ENCODE measurements at regions not wholly inside any gene's neighbourhood (a gene's known extent, or its start where the extent isn't known, plus 50 kb on each side); places are given as distances from the start of the nearest gene placed in this dataset.
"Not testable (repeated sequence)": the region's sequence is repeated elsewhere in the genome, so short reads cannot be mapped to it uniquely, and the experiment has no call there.

- H3K36me3 ChIP-seq (ENCODE audit: insufficient read depth, insufficient read length, low read length) = no peaks in the 10 kb centered on the region
- no peak for DNase-seq (ENCODE audit: low read depth, low spot score)
- no peaks in the 10 kb centered on the region for H3K9me3 ChIP-seq (ENCODE audit: insufficient read depth, low read length)
- H3K9ac ChIP-seq (ENCODE audit: insufficient read length, low read depth) = no peak overlapping the region
- no peaks in the 10 kb centered on the region for H3K4me1 ChIP-seq (ENCODE audit: insufficient read depth, insufficient read length)
- TF ChIP-seq SUZ12 (IDR thresholded peaks at IDR 0.05; ENCODE audit: extremely low read depth, insufficient read depth, insufficient read length) (no peak), YY1 (IDR thresholded peaks at IDR 0.05; ENCODE audit: insufficient read depth, insufficient read length) (no peak), ZNF274 (IDR thresholded peaks at IDR 0.05; ENCODE audit: low read depth, low read length) (no peak)
- H3K27me3 ChIP-seq (ENCODE audit: insufficient read depth, insufficient read length) = no peaks in the 10 kb centered on the region
- H3K4me3 ChIP-seq (ENCODE audit: insufficient read length, low read depth) = no peak overlapping the region
Measured at GRCh38 chr11:16587670-16588069, 150.8 kb upstream of the C11orf58 start.

GRCh38 chr11:16584569-16584968 lies 153.9 kb upstream of the C11orf58 start:
- H3K4me3 ChIP-seq (ENCODE audit: insufficient read length, low read depth) = no peak overlapping the region
- no peaks in the 10 kb centered on the region for H3K27me3 ChIP-seq (ENCODE audit: insufficient read depth, insufficient read length)
- TF ChIP-seq SUZ12 (IDR thresholded peaks at IDR 0.05; ENCODE audit: extremely low read depth, insufficient read depth, insufficient read length) (no peak), YY1 (IDR thresholded peaks at IDR 0.05; ENCODE audit: insufficient read depth, insufficient read length) (no peak), ZNF274 (IDR thresholded peaks at IDR 0.05; ENCODE audit: low read depth, low read length) (no peak)
- H3K9ac ChIP-seq (ENCODE audit: insufficient read length, low read depth) = no peak overlapping the region
- DNase-seq (ENCODE audit: low read depth, low spot score) = no peak
- H3K9me3 ChIP-seq (ENCODE audit: insufficient read depth, low read length) = no peaks in the 10 kb centered on the region
- H3K36me3 ChIP-seq (ENCODE audit: insufficient read depth, insufficient read length, low read length) = no peaks in the 10 kb centered on the region
- no peaks in the 10 kb centered on the region for H3K4me1 ChIP-seq (ENCODE audit: insufficient read depth, insufficient read length)

GRCh38 chr11:16581078-16581477 lies 157.4 kb upstream of the C11orf58 start:
- DNase-seq (ENCODE audit: low read depth, low spot score); H3K4me3 ChIP-seq (ENCODE audit: insufficient read length, low read depth); H3K4me1 ChIP-seq (ENCODE audit: insufficient read depth, insufficient read length); H3K9ac ChIP-seq (ENCODE audit: insufficient read length, low read depth); H3K36me3 ChIP-seq (ENCODE audit: insufficient read depth, insufficient read length, low read length); H3K27me3 ChIP-seq (ENCODE audit: insufficient read depth, insufficient read length); H3K9me3 ChIP-seq (ENCODE audit: insufficient read depth, low read length): not testable (repeated sequence)

- no peak for DNase-seq (ENCODE audit: low read depth, low spot score)
- Histone ChIP-seq H3K9me3 (ENCODE audit: insufficient read depth, low read length) (no peaks in the 10 kb centered on the region), H3K27me3 (ENCODE audit: insufficient read depth, insufficient read length) (no peaks in the 10 kb centered on the region), H3K9ac (ENCODE audit: insufficient read length, low read depth) (no peak overlapping the region), H3K36me3 (ENCODE audit: insufficient read depth, insufficient read length, low read length) (no peaks in the 10 kb centered on the region), H3K4me3 (ENCODE audit: insufficient read length, low read depth) (no peak overlapping the region), H3K4me1 (ENCODE audit: insufficient read depth, insufficient read length) (no peaks in the 10 kb centered on the region)
- TF ChIP-seq YY1 (IDR thresholded peaks at IDR 0.05; ENCODE audit: insufficient read depth, insufficient read length) (no peak), ZNF274 (IDR thresholded peaks at IDR 0.05; ENCODE audit: low read depth, low read length) (no peak), SUZ12 (IDR thresholded peaks at IDR 0.05; ENCODE audit: extremely low read depth, insufficient read depth, insufficient read length) (no peak)
Measured at GRCh38 chr11:16577490-16577889, 161.0 kb upstream of the C11orf58 start.

GRCh38 chr11:16574889-16575288 lies 163.6 kb upstream of the C11orf58 start:
- H3K36me3 ChIP-seq (ENCODE audit: insufficient read depth, insufficient read length, low read length); H3K9ac ChIP-seq (ENCODE audit: insufficient read length, low read depth); H3K27me3 ChIP-seq (ENCODE audit: insufficient read depth, insufficient read length); H3K4me1 ChIP-seq (ENCODE audit: insufficient read depth, insufficient read length); H3K4me3 ChIP-seq (ENCODE audit: insufficient read length, low read depth); H3K9me3 ChIP-seq (ENCODE audit: insufficient read depth, low read length); DNase-seq (ENCODE audit: low read depth, low spot score): not testable (repeated sequence)

GRCh38 chr11:16572945-16573344 lies 165.5 kb upstream of the C11orf58 start:
- no peak overlapping the region for H3K4me3 ChIP-seq (ENCODE audit: insufficient read length, low read depth)
- no peak for TF ChIP-seq YY1 (IDR thresholded peaks at IDR 0.05; ENCODE audit: insufficient read depth, insufficient read length)
- no peak for TF ChIP-seq ZNF274 (IDR thresholded peaks at IDR 0.05; ENCODE audit: low read depth, low read length)
- no peak for TF ChIP-seq SUZ12 (IDR thresholded peaks at IDR 0.05; ENCODE audit: extremely low read depth, insufficient read depth, insufficient read length)
- H3K36me3 ChIP-seq (ENCODE audit: insufficient read depth, insufficient read length, low read length) = no peaks in the 10 kb centered on the region
- no peak for DNase-seq (ENCODE audit: low read depth, low spot score)
- H3K4me1 ChIP-seq (ENCODE audit: insufficient read depth, insufficient read length) = no peaks in the 10 kb centered on the region
- no peaks in the 10 kb centered on the region for H3K9me3 ChIP-seq (ENCODE audit: insufficient read depth, low read length)
- H3K27me3 ChIP-seq (ENCODE audit: insufficient read depth, insufficient read length) = no peaks in the 10 kb centered on the region
- no peak overlapping the region for H3K9ac ChIP-seq (ENCODE audit: insufficient read length, low read depth)

- no peak overlapping the region for H3K9ac ChIP-seq (ENCODE audit: insufficient read length, low read depth)
- no peaks in the 10 kb centered on the region for H3K36me3 ChIP-seq (ENCODE audit: insufficient read depth, insufficient read length, low read length)
- TF ChIP-seq YY1 (IDR thresholded peaks at IDR 0.05; ENCODE audit: insufficient read depth, insufficient read length) (no peak), ZNF274 (IDR thresholded peaks at IDR 0.05; ENCODE audit: low read depth, low read length) (no peak), SUZ12 (IDR thresholded peaks at IDR 0.05; ENCODE audit: extremely low read depth, insufficient read depth, insufficient read length) (no peak)
- H3K4me1 ChIP-seq (ENCODE audit: insufficient read depth, insufficient read length) = no peaks in the 10 kb centered on the region
- DNase-seq (ENCODE audit: low read depth, low spot score) = no peak
- H3K4me3 ChIP-seq (ENCODE audit: insufficient read length, low read depth) = no peak overlapping the region
- no peaks in the 10 kb centered on the region for H3K27me3 ChIP-seq (ENCODE audit: insufficient read depth, insufficient read length)
- no peaks in the 10 kb centered on the region for H3K9me3 ChIP-seq (ENCODE audit: insufficient read depth, low read length)
Measured at GRCh38 chr11:16561150-16561549, 177.3 kb upstream of the C11orf58 start.

- Histone ChIP-seq H3K9me3 (ENCODE audit: insufficient read depth, low read length) (no peaks in the 10 kb centered on the region), H3K27me3 (ENCODE audit: insufficient read depth, insufficient read length) (no peaks in the 10 kb centered on the region), H3K4me1 (ENCODE audit: insufficient read depth, insufficient read length) (no peaks in the 10 kb centered on the region), H3K4me3 (ENCODE audit: insufficient read length, low read depth) (no peak overlapping the region), H3K9ac (ENCODE audit: insufficient read length, low read depth) (no peak overlapping the region), H3K36me3 (ENCODE audit: insufficient read depth, insufficient read length, low read length) (no peaks in the 10 kb centered on the region)
- TF ChIP-seq YY1 (IDR thresholded peaks at IDR 0.05; ENCODE audit: insufficient read depth, insufficient read length) = no peak
- DNase-seq (ENCODE audit: low read depth, low spot score) = no peak
Measured at GRCh38 chr11:16558494-16558893, 180.0 kb upstream of the C11orf58 start.
